Loucy (cell line): ENCODE measurements at regions not wholly inside any gene's neighbourhood (a gene's known extent, or its start where the extent isn't known, plus 50 kb on each side); places are given as distances from the start of the nearest gene placed in this dataset.

Experiments used
- EZH2phosphoT487 ChIP-seq: fragments of 200-600 bp; IDR thresholded peaks from 2 replicates; pipeline ENCODE4 v1.6.1; 2018; ENCODE audit warnings: antibody characterized with exemption, mild to moderate bottlenecking, moderate library complexity, borderline replicate concordance
- TF ChIP-seq, protein P1 (sequence below): fragments of 200-600 bp; sonication (generic); conservative IDR thresholded peaks from 2 replicates; pipeline ENCODE4 v1.5.1; 2014; ENCODE audit warnings: mild to moderate bottlenecking, antibody characterized with exemption, low read length

DNA sequence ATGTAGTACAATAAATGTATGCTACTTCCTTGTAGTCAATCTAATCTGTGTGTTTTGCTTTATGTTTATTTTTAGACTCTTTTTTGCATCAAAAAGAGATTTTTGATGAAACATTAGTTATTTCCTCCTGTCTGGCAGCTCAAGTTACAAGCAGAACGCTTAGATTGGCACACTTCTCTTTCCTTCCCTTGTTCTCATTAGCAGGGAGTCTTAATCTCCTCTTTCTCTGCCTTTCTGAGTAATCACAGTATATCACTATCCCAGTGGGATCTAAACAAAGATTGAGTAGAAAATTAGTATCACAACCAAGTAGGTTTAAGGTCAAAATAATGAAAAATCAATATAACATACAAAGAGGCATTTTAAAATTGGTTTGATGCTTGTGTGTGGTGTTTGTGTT lies 1192.6 kb downstream of the C4orf33 start:
- TF ChIP-seq, protein P1, sequence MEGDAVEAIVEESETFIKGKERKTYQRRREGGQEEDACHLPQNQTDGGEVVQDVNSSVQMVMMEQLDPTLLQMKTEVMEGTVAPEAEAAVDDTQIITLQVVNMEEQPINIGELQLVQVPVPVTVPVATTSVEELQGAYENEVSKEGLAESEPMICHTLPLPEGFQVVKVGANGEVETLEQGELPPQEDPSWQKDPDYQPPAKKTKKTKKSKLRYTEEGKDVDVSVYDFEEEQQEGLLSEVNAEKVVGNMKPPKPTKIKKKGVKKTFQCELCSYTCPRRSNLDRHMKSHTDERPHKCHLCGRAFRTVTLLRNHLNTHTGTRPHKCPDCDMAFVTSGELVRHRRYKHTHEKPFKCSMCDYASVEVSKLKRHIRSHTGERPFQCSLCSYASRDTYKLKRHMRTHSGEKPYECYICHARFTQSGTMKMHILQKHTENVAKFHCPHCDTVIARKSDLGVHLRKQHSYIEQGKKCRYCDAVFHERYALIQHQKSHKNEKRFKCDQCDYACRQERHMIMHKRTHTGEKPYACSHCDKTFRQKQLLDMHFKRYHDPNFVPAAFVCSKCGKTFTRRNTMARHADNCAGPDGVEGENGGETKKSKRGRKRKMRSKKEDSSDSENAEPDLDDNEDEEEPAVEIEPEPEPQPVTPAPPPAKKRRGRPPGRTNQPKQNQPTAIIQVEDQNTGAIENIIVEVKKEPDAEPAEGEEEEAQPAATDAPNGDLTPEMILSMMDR = no peak
- no peak for TF ChIP-seq EZH2phosphoT487
